GM12878 (cell line): ENCODE measurements at regions not wholly inside any gene's neighbourhood (a gene's known extent, or its start where the extent isn't known, plus 50 kb on each side); places are given as distances from the start of the nearest gene placed in this dataset.

Experiments used
- CHD1 ChIP-seq: IDR thresholded peaks from 2 replicates; pipeline ENCODE4 v1.6.1; 2012; ENCODE audit warnings: low read depth, low read length, improper control_type of control experiment
- CTCF ChIP-seq, 3 experiments: IDR thresholded peaks in 2 of 3; conservative IDR thresholded peaks in 1 of 3; 2 replicates each; pipeline ENCODE4 v1.5.1; 2011; ENCODE audit warnings: low read depth in 3 of 3, low read length in 3 of 3, mild to moderate bottlenecking in 3 of 3, control low read depth in 2 of 3, moderate library complexity in 2 of 3, inconsistent platforms in 1 of 3, mixed read lengths in 1 of 3; ENCODE audit not compliant: control insufficient read depth in 2 of 3, insufficient read depth in 1 of 3; ENCODE audit errors: extremely low read depth in 1 of 3
- EGR1 ChIP-seq, 2 experiments: IDR thresholded peaks; 1 replicate in 1 of 2; 2 replicates in 1 of 2; pipeline ENCODE4 v1.6.1; 2011 to 2012; ENCODE audit warnings: low read depth in 2 of 2, low read length in 2 of 2, borderline replicate concordance in 1 of 2, mild to moderate bottlenecking in 1 of 2, moderate library complexity in 1 of 2
- EZH2 ChIP-seq: IDR thresholded peaks from 2 replicates; pipeline ENCODE4 v1.6.1; 2012; ENCODE audit warnings: low read depth, mild to moderate bottlenecking, control low read depth, inconsistent platforms, low read length, borderline replicate concordance; ENCODE audit not compliant: control insufficient read depth
- MAX ChIP-seq: IDR thresholded peaks from 2 replicates; pipeline ENCODE4 v1.6.1; 2012; ENCODE audit warnings: low read depth, low read length, improper control_type of control experiment
- MLLT1 ChIP-seq: fragments of 450-650 bp; IDR thresholded peaks from 2 replicates; pipeline ENCODE4 v1.6.1; 2016; ENCODE audit warnings: mild to moderate bottlenecking
- PAX8 ChIP-seq: fragments of 450-650 bp; IDR thresholded peaks from 2 replicates; pipeline ENCODE4 v1.6.1; 2017; ENCODE audit warnings: mild to moderate bottlenecking, moderate library complexity
- RAD21 ChIP-seq: IDR thresholded peaks from 2 replicates; pipeline ENCODE4 v1.6.1; 2011; ENCODE audit warnings: mild to moderate bottlenecking, low read depth, low read length, moderate library complexity; ENCODE audit not compliant: insufficient read depth
- SUPT20H ChIP-seq: IDR thresholded peaks from 2 replicates; pipeline ENCODE4 v1.6.1; 2011; ENCODE audit warnings: low read depth, mild to moderate bottlenecking, low read length, moderate library complexity, borderline replicate concordance; ENCODE audit not compliant: control insufficient read depth
- USF2 ChIP-seq: IDR thresholded peaks from 2 replicates; pipeline ENCODE4 v1.6.1; 2011; ENCODE audit warnings: low read depth, low read length, improper control_type of control experiment, borderline replicate concordance
- YY1 ChIP-seq: IDR thresholded peaks from 2 replicates; pipeline ENCODE4 v1.6.1; 2011; ENCODE audit warnings: low read depth, mild to moderate bottlenecking, low read length
- ZBTB40 ChIP-seq: fragments of 450-650 bp; IDR thresholded peaks from 2 replicates; pipeline ENCODE4 v1.6.1; 2016; ENCODE audit warnings: mild to moderate bottlenecking, moderate library complexity, borderline replicate concordance

GRCh38 chr3:27888562-27888961 lies 166.4 kb upstream of the EOMES start:
- TF ChIP-seq SUPT20H = no peak
- no peak for TF ChIP-seq EZH2
- no peak for TF ChIP-seq MLLT1
- no peak for TF ChIP-seq CHD1
- TF ChIP-seq USF2 = no peak
- TF ChIP-seq CTCF (IDR thresholded peaks at IDR 0.05 in 2 of 3, conservative IDR thresholded peaks at IDR 0.05 in 1 of 3; ENCODE audit: control insufficient read depth in 2 of 3, extremely low read depth in 1 of 3, insufficient read depth in 1 of 3, low read depth in 3 of 3, low read length in 3 of 3) = no peak
- no peak for TF ChIP-seq PAX8
- TF ChIP-seq RAD21 = no peak
- TF ChIP-seq ZBTB40 = no peak
- no peak for TF ChIP-seq YY1
- no peak for TF ChIP-seq MAX
- no peak for TF ChIP-seq EGR1 (IDR thresholded peaks at IDR 0.05; ENCODE audit: borderline replicate concordance in 1 of 2, low read depth in 2 of 2, low read length in 2 of 2)
